Muscle of arm (tissue), 1 donor: ENCODE measurements at regions not wholly inside any gene's neighbourhood (a gene's known extent, or its start where the extent isn't known, plus 50 kb on each side); places are given as distances from the start of the nearest gene placed in this dataset.
"Not testable (repeated sequence)": the region's sequence is repeated elsewhere in the genome, so short reads cannot be mapped to it uniquely, and the experiment has no call there.

Experiments
- DNase-seq: peaks from one replicate; pipeline ENCODE4 v3.0.0-alpha.2; 2013

- no peak for DNase-seq
Observed at GRCh38 chr2:212773808-212774339, 235.3 kb upstream of the ERBB4 start.

GRCh38 chr2:212770240-212770639 lies 231.6 kb upstream of the ERBB4 start:
- DNase-seq, result no peak

GRCh38 chr2:212766921-212767320 lies 228.3 kb upstream of the ERBB4 start:
- no peak for DNase-seq

GRCh38 chr2:212752730-212753351 lies 214.2 kb upstream of the ERBB4 start:
- DNase-seq, result no peak

GRCh38 chr2:212745359-212745758 lies 206.8 kb upstream of the ERBB4 start:
- DNase-seq, result no peak

GRCh38 chr2:212737392-212738172 lies 199.0 kb upstream of the ERBB4 start:
- DNase-seq, result no peak

- DNase-seq, result no peak
Observed at GRCh38 chr2:212736385-212736726, 197.8 kb upstream of the ERBB4 start.

- DNase-seq, result no peak
Observed at GRCh38 chr2:212733273-212733672, 194.7 kb upstream of the ERBB4 start.

GRCh38 chr2:212732860-212733259 lies 194.3 kb upstream of the ERBB4 start:
- no peak for DNase-seq

- DNase-seq, result no peak
Observed at GRCh38 chr2:212730994-212731393, 192.4 kb upstream of the ERBB4 start.

- no peak for DNase-seq
Observed at GRCh38 chr2:212728717-212729116, 190.1 kb upstream of the ERBB4 start.

GRCh38 chr2:212727751-212728150 lies 189.1 kb upstream of the ERBB4 start:
- no peak for DNase-seq

- DNase-seq, result no peak
Observed at GRCh38 chr2:212726403-212726802, 187.8 kb upstream of the ERBB4 start.

GRCh38 chr2:212725180-212725579 lies 186.6 kb upstream of the ERBB4 start:
- DNase-seq, result no peak

- DNase-seq, result no peak
Observed at GRCh38 chr2:212723226-212723625, 184.6 kb upstream of the ERBB4 start.

GRCh38 chr2:212722046-212722445 lies 183.4 kb upstream of the ERBB4 start:
- no peak for DNase-seq

GRCh38 chr2:212721026-212721451 lies 182.4 kb upstream of the ERBB4 start:
- DNase-seq, result no peak

GRCh38 chr2:212715411-212715810 lies 176.8 kb upstream of the ERBB4 start:
- not testable (repeated sequence) for DNase-seq

- DNase-seq, result no peak
Observed at GRCh38 chr2:212713681-212714080, 175.1 kb upstream of the ERBB4 start.

GRCh38 chr2:212712991-212713390 lies 174.4 kb upstream of the ERBB4 start:
- DNase-seq, result no peak

GRCh38 chr2:212712466-212712865 lies 173.9 kb upstream of the ERBB4 start:
- DNase-seq, result no peak

- no peak for DNase-seq
Observed at GRCh38 chr2:212711856-212712255, 173.3 kb upstream of the ERBB4 start.

GRCh38 chr2:212709280-212709679 lies 170.7 kb upstream of the ERBB4 start:
- DNase-seq, result no peak
